GM19328 (cell line): ENCODE measurements at regions not wholly inside any gene's neighbourhood (a gene's known extent, or its start where the extent isn't known, plus 50 kb on each side); places are given as distances from the start of the nearest gene placed in this dataset.
"Not testable (repeated sequence)": the region's sequence is repeated elsewhere in the genome, so short reads cannot be mapped to it uniquely, and the experiment has no call there.

Experiments used
- ATAC-seq: cut with Tn5 transposase; IDR thresholded peaks from one replicate; pipeline ENCODE4 v1.9.1; 2021; ENCODE audit warnings: mild to moderate bottlenecking, moderate library complexity; ENCODE audit not compliant: unreplicated experiment

GRCh38 chr5:121430538-121430937 is 421.1 kb upstream of the FTMT start:
- no peak for ATAC-seq

DNA sequence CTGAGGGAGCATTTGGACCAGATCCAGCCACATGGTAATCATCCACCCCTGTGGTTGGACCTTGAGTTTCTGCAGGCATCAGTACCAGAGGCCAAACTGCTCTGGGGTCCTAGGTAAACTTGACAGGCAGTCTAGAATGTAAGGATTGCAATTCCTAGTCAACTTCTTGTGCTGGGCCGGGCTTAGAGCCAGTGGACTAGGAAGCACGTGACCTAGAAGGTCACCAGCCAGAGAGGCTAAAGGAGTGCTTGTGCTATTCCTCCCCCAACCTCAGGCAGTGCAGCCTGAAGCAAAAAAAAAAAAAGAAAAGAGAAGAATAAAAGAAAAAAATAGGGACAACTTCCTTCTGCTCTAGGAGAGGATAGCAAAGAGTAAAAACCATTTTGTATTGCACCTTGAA is 406.2 kb upstream of the FTMT start:
- no peak for ATAC-seq

GRCh38 chr5:121462441-121462840 is 389.2 kb upstream of the FTMT start:
- no peak for ATAC-seq

DNA sequence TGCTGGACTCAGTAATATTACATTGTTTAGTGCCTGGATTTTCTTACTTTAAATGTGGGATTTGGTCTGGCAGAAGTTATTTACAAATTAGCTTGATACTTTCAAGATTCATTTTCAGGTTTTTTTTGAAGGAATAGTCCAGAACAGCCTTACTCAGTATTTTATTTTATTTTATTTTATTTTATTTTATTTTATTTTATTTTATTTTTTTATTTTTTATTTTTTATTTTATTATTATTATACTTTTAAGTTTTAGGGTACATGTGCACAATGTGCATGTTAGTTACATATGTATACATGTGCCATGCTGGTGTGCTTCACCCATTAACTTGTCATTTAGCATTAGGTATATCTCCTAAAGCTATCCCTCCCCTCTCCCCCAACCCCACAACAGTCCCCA is 380.5 kb upstream of the FTMT start:
- not testable (repeated sequence) for ATAC-seq

DNA sequence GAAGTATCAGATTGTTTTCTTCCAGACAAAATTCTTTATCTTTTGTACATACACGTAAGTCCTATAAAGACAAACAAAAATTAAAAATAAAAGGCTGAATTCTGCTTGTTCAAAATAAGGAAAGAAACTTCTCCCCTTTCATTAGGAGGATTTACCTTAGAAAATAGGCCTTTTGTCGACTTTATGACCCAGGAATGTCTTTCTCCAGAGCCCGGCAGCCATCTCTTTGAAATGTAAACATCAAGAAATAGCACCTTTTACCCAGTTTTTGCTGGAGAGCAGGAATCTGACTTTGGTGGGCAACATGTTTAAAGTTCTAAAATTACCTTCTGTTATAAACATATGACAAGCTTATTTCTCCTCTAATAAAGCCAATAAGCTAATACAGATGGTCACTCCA is 373.0 kb upstream of the FTMT start:
- ATAC-seq, result no peak

DNA sequence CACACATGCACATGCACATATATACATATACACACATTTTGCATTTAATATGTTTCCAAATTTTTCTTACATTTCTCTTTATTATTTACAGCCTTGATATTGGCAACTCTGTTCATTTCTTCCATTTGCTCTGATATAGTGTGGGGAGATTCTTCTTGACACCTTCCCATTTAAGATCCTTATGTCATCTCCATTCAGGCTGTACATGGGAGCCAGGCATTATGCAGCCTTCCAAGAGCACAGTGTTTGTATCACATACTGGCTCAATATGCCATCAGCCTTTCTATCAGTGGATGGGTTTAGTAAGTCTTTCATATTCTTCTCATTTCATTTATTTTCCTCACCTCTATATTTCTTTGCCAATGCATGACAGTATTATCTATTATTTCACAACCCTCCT is 372.3 kb upstream of the FTMT start:
- no peak for ATAC-seq

DNA sequence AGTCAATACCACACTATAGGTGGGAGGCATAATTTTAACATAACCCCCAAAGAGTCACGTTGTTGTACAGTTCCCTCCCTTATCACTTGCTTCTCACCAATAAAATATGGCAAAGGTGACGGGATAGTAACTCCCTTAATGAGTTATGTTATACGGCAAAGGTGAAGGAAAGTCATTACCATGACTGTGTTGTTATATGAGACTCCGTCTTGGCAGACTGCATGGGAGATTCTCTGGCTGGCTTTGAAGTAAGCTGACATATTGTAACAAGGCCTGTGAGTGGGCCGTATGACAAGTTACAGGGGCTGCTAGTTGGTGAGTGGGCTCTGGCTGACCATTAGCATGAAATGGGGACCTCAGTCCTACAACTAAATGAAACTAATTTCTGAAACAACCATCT is 366.4 kb upstream of the FTMT start:
- ATAC-seq, result no peak

GRCh38 chr5:121485999-121486398 is 365.7 kb upstream of the FTMT start:
- ATAC-seq, result not testable (repeated sequence)

- ATAC-seq, result no peak
Measured at GRCh38 chr5:121489972-121490371, 361.7 kb upstream of the FTMT start.

DNA sequence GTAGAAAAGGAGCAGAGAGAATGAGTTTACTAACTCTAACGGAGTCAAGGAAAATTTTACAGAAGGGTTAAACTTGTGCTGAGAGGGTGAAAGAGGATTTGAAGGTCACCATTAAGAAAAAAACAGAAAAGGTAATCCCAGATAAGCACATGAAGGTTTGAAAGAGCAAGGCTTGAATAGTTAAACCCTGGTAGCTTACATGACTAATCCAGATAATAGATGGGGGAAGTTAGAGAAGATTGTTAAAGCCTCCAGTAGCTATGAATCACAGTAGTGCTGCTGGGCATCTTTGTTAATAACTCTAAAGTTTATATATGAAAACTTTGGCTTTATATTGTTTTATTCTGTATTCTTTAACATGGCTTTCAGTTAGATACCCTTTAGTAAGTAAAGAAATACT is 354.5 kb upstream of the FTMT start:
- ATAC-seq, result no peak

DNA sequence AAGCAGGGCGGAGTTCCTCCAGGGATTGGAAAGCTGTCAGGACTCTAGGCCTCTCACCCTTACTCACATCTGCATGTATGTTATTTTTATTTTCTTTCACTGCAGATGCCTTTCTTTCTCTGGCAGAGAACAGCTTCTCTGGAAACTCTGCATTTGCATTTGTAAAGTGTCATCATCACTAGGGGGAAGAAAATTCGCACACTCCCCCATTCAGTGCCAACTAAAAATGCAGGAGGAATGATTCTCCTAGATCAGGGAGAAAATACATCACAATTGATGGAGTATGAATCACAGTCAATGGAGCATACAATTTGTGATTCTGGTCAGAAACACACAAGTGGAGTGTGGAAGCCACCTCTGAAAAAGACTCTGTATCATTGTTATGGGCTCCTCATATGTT is 351.4 kb upstream of the FTMT start:
- no peak for ATAC-seq

DNA sequence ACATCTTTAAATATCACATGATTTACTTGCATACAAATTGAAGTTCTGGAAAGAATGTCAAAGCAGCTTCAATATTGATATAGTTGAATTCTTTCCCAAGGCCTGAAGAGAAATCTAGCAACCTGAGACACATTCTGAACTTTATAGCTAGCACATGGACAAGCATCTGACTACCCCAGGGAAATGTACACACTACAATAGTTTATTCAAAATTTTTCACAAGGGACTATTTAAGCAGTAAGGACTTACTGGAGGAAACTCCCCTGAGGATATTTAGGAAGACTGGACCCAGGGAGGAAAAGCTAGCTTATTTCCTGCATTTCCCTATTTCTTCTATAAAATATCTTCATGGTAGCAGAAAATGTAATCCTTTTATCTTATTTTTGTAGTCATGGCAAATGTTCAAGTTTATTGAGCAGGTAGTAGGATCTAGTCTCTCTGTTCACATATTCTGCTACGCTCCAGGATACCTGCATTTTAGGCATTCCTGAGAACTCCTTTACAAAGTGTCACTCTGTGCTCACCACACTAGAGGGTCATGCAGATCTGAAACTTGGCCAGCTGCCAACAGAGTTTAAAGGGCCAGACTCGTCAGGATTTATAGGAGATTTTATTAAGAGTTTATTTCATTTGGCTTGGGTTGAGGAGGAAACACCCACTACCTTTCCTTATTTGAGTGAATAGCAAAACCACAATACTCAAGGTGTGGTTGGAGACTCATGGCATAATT is 348.4 kb upstream of the FTMT start:
- ATAC-seq, result no peak

GRCh38 chr5:121516997-121517396 is 334.7 kb upstream of the FTMT start:
- ATAC-seq, result no peak

DNA sequence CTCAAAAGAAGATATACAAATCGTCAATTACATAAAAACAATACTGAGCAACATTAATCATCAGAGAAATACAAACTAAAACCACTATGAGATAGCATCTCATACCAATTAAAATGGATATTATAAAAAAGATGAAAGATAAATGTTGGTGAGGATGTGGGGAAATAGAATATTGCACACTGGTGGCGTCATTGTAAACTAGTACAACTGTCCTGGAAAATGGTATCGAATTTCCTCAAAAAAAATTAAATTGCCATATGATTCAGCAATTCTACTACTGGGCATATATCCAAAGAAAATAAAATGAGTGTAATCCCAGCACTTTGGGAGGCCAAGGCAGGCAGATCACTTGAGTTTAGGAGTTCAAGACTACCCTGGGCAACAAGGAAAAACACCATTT is 326.0 kb upstream of the FTMT start:
- no peak for ATAC-seq

GRCh38 chr5:121526908-121527307 is 324.8 kb upstream of the FTMT start:
- ATAC-seq, result no peak

- ATAC-seq, result no peak
Measured at GRCh38 chr5:121533814-121534213, 317.9 kb upstream of the FTMT start.

- ATAC-seq, result no peak
Measured at GRCh38 chr5:121550989-121551388, 300.7 kb upstream of the FTMT start.

- no peak for ATAC-seq
Measured at GRCh38 chr5:121559832-121560231, 291.9 kb upstream of the FTMT start.

DNA sequence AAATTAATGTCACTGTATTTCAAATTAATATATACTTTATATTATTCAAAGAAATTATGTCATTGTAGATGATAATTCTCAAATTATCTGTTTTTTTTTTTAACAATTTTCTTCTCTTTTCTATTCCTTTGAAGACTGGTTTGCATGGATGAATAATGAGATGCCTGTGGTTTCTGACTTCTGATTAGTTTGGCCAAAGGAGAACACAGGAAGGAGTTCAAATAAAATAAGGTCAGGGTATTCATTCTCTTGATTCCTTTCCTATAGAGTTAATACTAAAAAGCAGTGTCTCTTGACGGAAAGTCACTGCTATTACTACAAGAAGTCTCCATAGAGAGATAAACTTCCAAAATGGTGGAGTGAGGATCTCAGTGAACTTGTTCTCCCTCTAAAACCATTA is 279.6 kb upstream of the FTMT start:
- no peak for ATAC-seq

GRCh38 chr5:121573721-121574382 is 277.8 kb upstream of the FTMT start:
- no peak for ATAC-seq

- ATAC-seq, result no peak
Measured at GRCh38 chr5:121581588-121581987, 270.1 kb upstream of the FTMT start.

- no peak for ATAC-seq
Measured at GRCh38 chr5:121596882-121597281, 254.8 kb upstream of the FTMT start.

GRCh38 chr5:121608826-121609225 is 242.9 kb upstream of the FTMT start:
- no peak for ATAC-seq
